ENCODE measurements at regions not wholly inside any gene's neighbourhood (a gene's known extent, or its start where the extent isn't known, plus 50 kb on each side); places are given as distances from the start of the nearest gene placed in this dataset.
"Not testable (repeated sequence)": the region's sequence is repeated elsewhere in the genome, so short reads cannot be mapped to it uniquely, and the experiment has no call there.

DNA sequence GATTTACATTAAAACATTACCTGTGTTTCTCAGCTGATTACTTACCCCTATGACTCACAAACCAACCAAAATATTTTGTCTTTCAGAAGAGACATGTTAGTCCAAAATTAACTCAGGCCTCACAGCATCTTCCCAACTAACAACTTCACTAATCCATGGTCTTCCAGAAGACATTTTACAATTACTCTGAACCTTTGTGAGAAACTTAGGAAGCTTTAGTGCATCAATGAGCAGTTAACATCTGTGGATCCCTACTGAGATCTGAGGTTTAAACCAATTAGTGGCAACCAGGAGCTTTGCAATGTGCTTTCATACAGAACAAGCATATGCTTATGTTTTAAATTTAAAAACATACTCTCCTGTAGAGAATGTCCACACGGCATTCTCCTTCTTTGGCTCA is 269.7 kb downstream of the UBE3D start:
- no peak for FAIRE-seq
- H3K36me3 Mint-ChIP-seq (ENCODE audit: low read depth, unreplicated experiment): peaks cover 2% of the 10 kb centered on the region

GRCh38 chr6:82801083-82801482 is 264.6 kb downstream of the UBE3D start:
- no peak for DNase-seq (ENCODE audit: low read depth)
- Histone ChIP-seq H3K9ac (ENCODE audit: low read length) (no peak overlapping the region), H3K27ac (ENCODE audit: low read depth, low read length) (no peak overlapping the region)

More for the DNA sequence above, 269.7 kb downstream of the UBE3D start:
- no peak overlapping the region for H3K4me3 Mint-ChIP-seq (ENCODE audit: unreplicated experiment)
- H3K9me3 Mint-ChIP-seq (ENCODE audit: unreplicated experiment): peaks cover 12% of the 10 kb centered on the region
- no peak overlapping the region for H3K27ac Mint-ChIP-seq (ENCODE audit: unreplicated experiment)
- TF ChIP-seq, protein P1, sequence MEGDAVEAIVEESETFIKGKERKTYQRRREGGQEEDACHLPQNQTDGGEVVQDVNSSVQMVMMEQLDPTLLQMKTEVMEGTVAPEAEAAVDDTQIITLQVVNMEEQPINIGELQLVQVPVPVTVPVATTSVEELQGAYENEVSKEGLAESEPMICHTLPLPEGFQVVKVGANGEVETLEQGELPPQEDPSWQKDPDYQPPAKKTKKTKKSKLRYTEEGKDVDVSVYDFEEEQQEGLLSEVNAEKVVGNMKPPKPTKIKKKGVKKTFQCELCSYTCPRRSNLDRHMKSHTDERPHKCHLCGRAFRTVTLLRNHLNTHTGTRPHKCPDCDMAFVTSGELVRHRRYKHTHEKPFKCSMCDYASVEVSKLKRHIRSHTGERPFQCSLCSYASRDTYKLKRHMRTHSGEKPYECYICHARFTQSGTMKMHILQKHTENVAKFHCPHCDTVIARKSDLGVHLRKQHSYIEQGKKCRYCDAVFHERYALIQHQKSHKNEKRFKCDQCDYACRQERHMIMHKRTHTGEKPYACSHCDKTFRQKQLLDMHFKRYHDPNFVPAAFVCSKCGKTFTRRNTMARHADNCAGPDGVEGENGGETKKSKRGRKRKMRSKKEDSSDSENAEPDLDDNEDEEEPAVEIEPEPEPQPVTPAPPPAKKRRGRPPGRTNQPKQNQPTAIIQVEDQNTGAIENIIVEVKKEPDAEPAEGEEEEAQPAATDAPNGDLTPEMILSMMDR (IDR thresholded peaks at IDR 0.05; ENCODE audit: insufficient read depth, low read depth, low read length): no peak
- TF ChIP-seq EZH2 (IDR thresholded peaks at IDR 0.05; ENCODE audit: insufficient read depth, low read length): no peak
- Histone ChIP-seq H3K9ac (ENCODE audit: low read length) (no peak overlapping the region), H3K4me1 (ENCODE audit: insufficient read depth, low read length) (no peaks in the 10 kb centered on the region), H3K79me2 (ENCODE audit: insufficient read depth, low read length) (no peaks in the 10 kb centered on the region), H2AFZ (ENCODE audit: low read depth, low read length) (no peak overlapping the region), H3K9me3 (ENCODE audit: insufficient read depth, low read depth, low read length) (no peaks in the 10 kb centered on the region), H4K20me1 (ENCODE audit: insufficient read depth, low read length) (no peaks in the 10 kb centered on the region), H3K27me3 (ENCODE audit: insufficient read depth, low read length) (peaks cover 2% of the 10 kb centered on the region), H3K4me2 (ENCODE audit: low read length) (no peak overlapping the region), H3K36me3 (ENCODE audit: insufficient read depth, low read length) (no peaks in the 10 kb centered on the region), H3K4me3 (ENCODE audit: insufficient read depth, low read depth, low read length) (no peak overlapping the region), H3K27ac (ENCODE audit: low read depth, low read length) (no peak overlapping the region)
- DNase-seq (ENCODE audit: low read depth): no peak
- no peaks in the 10 kb centered on the region for H3K4me1 Mint-ChIP-seq (ENCODE audit: low read depth, unreplicated experiment)
- no peaks in the 10 kb centered on the region for H3K27me3 Mint-ChIP-seq (ENCODE audit: low read depth, unreplicated experiment)

GRCh38 chr6:82816243-82816642 is 249.4 kb downstream of the UBE3D start:
- H3K9me3 Mint-ChIP-seq (ENCODE audit: unreplicated experiment); H3K4me1 Mint-ChIP-seq (ENCODE audit: low read depth, unreplicated experiment); H3K9me3 ChIP-seq (ENCODE audit: insufficient read depth, low read depth, low read length); DNase-seq (ENCODE audit: low read depth); H3K4me3 Mint-ChIP-seq (ENCODE audit: unreplicated experiment); H3K36me3 ChIP-seq (ENCODE audit: insufficient read depth, low read length); H4K20me1 ChIP-seq (ENCODE audit: insufficient read depth, low read length); H3K27me3 Mint-ChIP-seq (ENCODE audit: low read depth, unreplicated experiment); H3K27ac Mint-ChIP-seq (ENCODE audit: unreplicated experiment); H3K79me2 ChIP-seq (ENCODE audit: insufficient read depth, low read length); H3K4me3 ChIP-seq (ENCODE audit: insufficient read depth, low read depth, low read length); FAIRE-seq; H3K27me3 ChIP-seq (ENCODE audit: insufficient read depth, low read length); H3K36me3 Mint-ChIP-seq (ENCODE audit: low read depth, unreplicated experiment); H3K9ac ChIP-seq (ENCODE audit: low read length); H3K4me2 ChIP-seq (ENCODE audit: low read length); H3K4me1 ChIP-seq (ENCODE audit: insufficient read depth, low read length); H3K27ac ChIP-seq (ENCODE audit: low read depth, low read length); H2AFZ ChIP-seq (ENCODE audit: low read depth, low read length): not testable (repeated sequence)

More at GRCh38 chr6:82801083-82801482, 264.6 kb downstream of the UBE3D start:
- Histone ChIP-seq H4K20me1 (ENCODE audit: insufficient read depth, low read length) (no peaks in the 10 kb centered on the region), H3K36me3 (ENCODE audit: insufficient read depth, low read length) (no peaks in the 10 kb centered on the region), H3K4me2 (ENCODE audit: low read length) (no peak overlapping the region), H2AFZ (ENCODE audit: low read depth, low read length) (no peak overlapping the region), H3K4me1 (ENCODE audit: insufficient read depth, low read length) (no peaks in the 10 kb centered on the region), H3K27me3 (ENCODE audit: insufficient read depth, low read length) (peaks cover 2% of the 10 kb centered on the region), H3K4me3 (ENCODE audit: insufficient read depth, low read depth, low read length) (no peak overlapping the region), H3K9me3 (ENCODE audit: insufficient read depth, low read depth, low read length) (no peaks in the 10 kb centered on the region), H3K79me2 (ENCODE audit: insufficient read depth, low read length) (no peaks in the 10 kb centered on the region)
- TF ChIP-seq, protein P1 (IDR thresholded peaks at IDR 0.05; ENCODE audit: insufficient read depth, low read depth, low read length): no peak
- no peak for TF ChIP-seq EZH2 (IDR thresholded peaks at IDR 0.05; ENCODE audit: insufficient read depth, low read length)
- Mint-ChIP-seq H3K36me3 (ENCODE audit: low read depth, unreplicated experiment) (peaks cover 3% of the 10 kb centered on the region), H3K4me3 (ENCODE audit: unreplicated experiment) (no peak overlapping the region), H3K4me1 (ENCODE audit: low read depth, unreplicated experiment) (no peaks in the 10 kb centered on the region), H3K9me3 (ENCODE audit: unreplicated experiment) (peaks cover 12% of the 10 kb centered on the region), H3K27ac (ENCODE audit: unreplicated experiment) (no peak overlapping the region), H3K27me3 (ENCODE audit: low read depth, unreplicated experiment) (peaks cover 2% of the 10 kb centered on the region)
- FAIRE-seq: no peak
